Ovary (tissue), 7 donors: ENCODE measurements at regions not wholly inside any gene's neighbourhood (a gene's known extent, or its start where the extent isn't known, plus 50 kb on each side); places are given as distances from the start of the nearest gene placed in this dataset.

Source experiments
- DNase-seq, 5 donors: peaks; one replicate each; pipeline ENCODE4 v3.0.0-alpha.2; 2019 to 2020
- H3K27ac ChIP-seq, 2 donors: fragments of 200-600 bp; one replicate each; pipeline versions ENCODE4 v1.5.1 to v1.8.0; 2019 to 2022
- H3K27me3 ChIP-seq: fragments of 200-600 bp; one replicate; pipeline ENCODE4 v1.8.0; 2022
- H3K36me3 ChIP-seq: fragments of 200-600 bp; sonication (generic); one replicate; pipeline ENCODE4 v1.5.1; 2019
- H3K4me1 ChIP-seq: one replicate; pipeline ENCODE4 v1.8.1; 2013; ENCODE audit warnings: mild to moderate bottlenecking, moderate library complexity; ENCODE audit not compliant: insufficient read depth
- H3K4me3 ChIP-seq: fragments of 200-600 bp; sonication (generic); one replicate; pipeline ENCODE4 v1.5.1; 2017
- H3K9me3 ChIP-seq, 2 donors: fragments of 200-600 bp in 1 of 2; sonication (generic) in 1 of 2; one replicate each; pipeline versions ENCODE4 v1.5.1 to v1.8.1; 2013 to 2019; ENCODE audit warnings: mild to moderate bottlenecking in 1 of 2, moderate library complexity in 1 of 2
- CTCF ChIP-seq, 3 donors: fragments of 450-650 bp in 2 of 3; fragments of 200-600 bp in 1 of 3; IDR thresholded peaks; one replicate each; pipeline versions ENCODE4 v1.5.1 to v1.8.0; 2016 to 2022; ENCODE audit warnings: antibody characterized with exemption in 3 of 3, mild to moderate bottlenecking in 1 of 3
- EP300 ChIP-seq: sonication (generic); formaldehyde crosslinking; IDR thresholded peaks from one replicate; pipeline ENCODE4 v1.6.1; 2017; ENCODE audit warnings: antibody characterized with exemption
- POLR2A ChIP-seq: fragments of 450-650 bp; IDR thresholded peaks from one replicate; pipeline ENCODE4 v1.6.1; 2017; ENCODE audit warnings: antibody characterized with exemption, mild to moderate bottlenecking, moderate library complexity
- WGBS, 3 donors: extraction: QIAGEN DNeasy Blood & Tissue Kit in 1 of 3; methylation state at CpG; one replicate each; pipeline versions ENCODE4 v1.1.5 to v1.1.7; 2013 to 2017; 5-methylcytosine and 5-hydroxymethylcytosine counted together
- intact Hi-C, 4 donors: fragments of 100-400 bp; cut with DNase I; formaldehyde crosslinking; loops; one replicate each; pipeline versions ENCODE4 v1.11.0 to v1.15.1; 2022 to 2023
- donor health status: DM: no; HTN: no; CAD: no; lungs with moderate emphysema.
- donor health status: DM: no; HTN: no; CAD: no.
- donor health status: Bipolar disorder and iron deficiency.
- donor health status: DM: no; HTN: no; CAD: no.
- donor health status: DM: yes; HTN: yes; CAD: no.

- 57 to 72% (median 58%) methylated on average over 8 of the region's 8 CpGs for WGBS, 3 donors
- Histone ChIP-seq H3K9me3 (no peaks in the 10 kb centered on the region), H3K4me3 (no peak overlapping the region), H3K27ac (no peak overlapping the region), H3K27me3 (no peaks in the 10 kb centered on the region), H3K4me1 (peaks cover 2% of the 10 kb centered on the region), H3K36me3 (no peaks in the 10 kb centered on the region)
- intact Hi-C loops = no loop called here
- TF ChIP-seq POLR2A (no peak), EP300 (no peak), CTCF (IDR thresholded peaks at IDR 0.05) (no peak)
- DNase-seq = no peak
Measured at GRCh38 chr1:201603613-201604232, 64.8 kb downstream of the NAV1 start.

DNA sequence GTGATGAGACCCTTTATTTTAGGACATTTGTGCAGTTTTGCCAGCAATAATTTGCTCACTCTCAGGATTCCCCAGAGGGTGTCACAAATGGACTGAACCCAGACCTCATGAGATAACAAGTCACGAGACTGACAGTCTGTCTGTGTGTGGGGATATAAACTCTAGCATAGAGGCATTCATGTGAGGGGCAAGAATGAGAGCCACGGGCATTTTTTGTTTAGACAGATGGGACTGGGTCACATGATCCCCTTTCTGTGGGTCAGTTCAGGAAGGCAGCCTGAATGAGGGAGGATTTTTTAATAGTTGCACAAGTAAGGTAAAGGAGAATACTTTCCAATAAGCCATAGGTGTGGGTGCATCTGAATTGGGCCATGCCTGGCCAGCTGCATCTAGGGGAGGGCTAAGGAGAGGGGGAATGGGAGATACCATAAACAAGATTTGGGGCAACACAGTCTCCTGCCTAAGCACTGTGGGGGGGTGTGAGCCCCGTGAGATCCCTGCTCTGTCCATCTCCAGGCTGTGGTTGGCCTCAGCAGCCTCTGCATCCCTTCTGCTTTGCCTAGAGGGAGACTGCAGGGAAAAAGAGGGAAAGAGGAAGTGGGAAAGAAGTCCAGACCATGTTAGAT, 66.6 kb downstream of the NAV1 start:
- Histone ChIP-seq H3K4me3 (no peak overlapping the region), H3K4me1 (peaks cover 7% of the 10 kb centered on the region), H3K9me3 (no peaks in the 10 kb centered on the region), H3K27me3 (no peaks in the 10 kb centered on the region), H3K27ac (no peak overlapping the region), H3K36me3 (no peaks in the 10 kb centered on the region)
- no peak for DNase-seq
- 29 to 36% (median 33%) methylated on average over 3 of the region's 3 CpGs for WGBS, 3 donors
- intact Hi-C loops = no loop called here
- no peak for TF ChIP-seq EP300
- no peak for TF ChIP-seq CTCF (IDR thresholded peaks at IDR 0.05)
- TF ChIP-seq POLR2A = no peak

DNA sequence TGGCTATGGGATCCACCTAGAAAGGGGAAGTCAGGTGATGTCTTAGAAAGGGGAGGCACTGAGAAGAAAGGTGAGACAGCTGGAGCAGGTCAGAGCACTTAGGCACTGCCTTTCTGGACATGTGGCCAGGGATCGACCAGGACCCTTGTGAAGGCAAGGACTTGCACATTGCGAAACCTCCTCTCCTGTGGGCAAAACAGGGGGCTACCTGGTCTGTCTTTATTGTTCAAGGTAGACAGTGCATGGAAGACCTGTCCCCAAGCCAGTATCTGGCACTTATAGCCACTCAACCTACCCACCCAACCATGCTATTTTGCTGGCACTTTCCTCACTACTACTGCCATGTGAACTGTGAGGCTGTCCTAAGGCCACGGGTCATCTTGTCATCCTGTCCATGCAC, 67.2 kb downstream of the NAV1 start:
- intact Hi-C loops = no loop called here
- Histone ChIP-seq H3K27me3 (no peaks in the 10 kb centered on the region), H3K27ac (no peak overlapping the region), H3K36me3 (no peaks in the 10 kb centered on the region), H3K4me1 (peaks cover 7% of the 10 kb centered on the region), H3K4me3 (no peak overlapping the region), H3K9me3 (no peaks in the 10 kb centered on the region)
- TF ChIP-seq POLR2A = no peak
- no peak for TF ChIP-seq CTCF (IDR thresholded peaks at IDR 0.05)
- TF ChIP-seq EP300 = no peak
- no peak for DNase-seq
- WGBS, 3 donors = 58 to 87% (median 81%) methylated on average over 3 of the region's 3 CpGs

GRCh38 chr1:201606623-201607022, 67.7 kb downstream of the NAV1 start:
- no peaks in the 10 kb centered on the region for H3K9me3 ChIP-seq
- no peaks in the 10 kb centered on the region for H3K36me3 ChIP-seq
- peaks cover 7% of the 10 kb centered on the region for H3K4me1 ChIP-seq
- H3K4me3 ChIP-seq = no peak overlapping the region
- no peaks in the 10 kb centered on the region for H3K27me3 ChIP-seq
- intact Hi-C loops = no loop called here
- DNase-seq = no peak
- TF ChIP-seq POLR2A (no peak), EP300 (no peak), CTCF (IDR thresholded peaks at IDR 0.05) (no peak)
- WGBS, 3 donors = 23 to 43% (median 30%) methylated on average over 1 of the region's 1 CpG
- no peak overlapping the region for H3K27ac ChIP-seq
